IMR-90 (cell line): ENCODE measurements at regions not wholly inside any gene's neighbourhood (a gene's known extent, or its start where the extent isn't known, plus 50 kb on each side); places are given as distances from the start of the nearest gene placed in this dataset.

Source experiments
- ATAC-seq: fragments of 200-7000 bp; cut with Tn5 transposase; 2 replicates; pipeline ENCODE4 v1.9.1; 2020; ENCODE audit warnings: low read depth, mild to moderate bottlenecking, moderate library complexity
- BruUV-seq: library from RNA; stranded (reverse); fragments of 400-500 nt; replicated peaks from 2 replicates; lab custom pipeline; 2021; lab: Mats Ljungman, UMichigan
- CTCF ChIA-PET: fragments of 300-600 bp; formaldehyde crosslinking; extraction: SDS; loops from one replicate; lab custom pipeline; 2021; ENCODE audit warnings: antibody characterized with exemption; lab: Yijun Ruan, JAX
- POLR2A ChIA-PET: fragments of 300-600 bp; sonication (Branson Sonifier 250); formaldehyde crosslinking; loops from one replicate; lab custom pipeline; 2022; ENCODE audit warnings: antibody characterized with exemption; ENCODE audit not compliant: unreplicated experiment; lab: Charles Lee
- DNase-seq: peaks from one replicate; pipeline ENCODE4 v3.0.0; 2013
- H2AFZ ChIP-seq: replicated peaks from 2 replicates; pipeline ENCODE3; 2013; ENCODE audit warnings: low read length, mild to moderate bottlenecking; ENCODE audit not compliant: poor library complexity
- H2AK5ac ChIP-seq: 2 replicates; pipeline ENCODE4 v1.6.1; 2013; ENCODE audit warnings: low read depth, low read length, inconsistent platforms
- H2AK9ac ChIP-seq: replicated peaks from 2 replicates; pipeline ENCODE3; 2013; ENCODE audit warnings: mild to moderate bottlenecking, low read depth, low read length, moderate library complexity; ENCODE audit not compliant: poor library complexity
- H2BK120ac ChIP-seq: 2 replicates; pipeline ENCODE4 v1.6.1; 2013; ENCODE audit warnings: low read depth, low read length, inconsistent platforms
- H2BK15ac ChIP-seq: 3 replicates; pipeline ENCODE4 v1.6.1; 2013; ENCODE audit warnings: low read depth, low read length, inconsistent platforms
- H2BK20ac ChIP-seq: 2 replicates; pipeline ENCODE4 v1.6.1; 2013; ENCODE audit warnings: low read depth, mild to moderate bottlenecking, inconsistent platforms, low read length, moderate library complexity
- H2BK5ac ChIP-seq: 2 replicates; pipeline ENCODE4 v1.6.1; 2013; ENCODE audit warnings: mild to moderate bottlenecking, low read depth, low read length, inconsistent platforms; ENCODE audit not compliant: poor library complexity, severe bottlenecking
- H3K14ac ChIP-seq: replicated peaks from 2 replicates; pipeline ENCODE4 v1.6.1; 2013; ENCODE audit warnings: low read depth, low read length, inconsistent platforms
- H3K18ac ChIP-seq: 2 replicates; pipeline ENCODE4 v1.6.1; 2013; ENCODE audit warnings: low read depth, low read length, control low read depth
- H3K23ac ChIP-seq: 2 replicates; pipeline ENCODE4 v1.6.1; 2013; ENCODE audit warnings: low read depth, low read length, inconsistent platforms
- H3K27ac ChIP-seq: 2 replicates; pipeline ENCODE4 v1.5.1; 2013; ENCODE audit warnings: mild to moderate bottlenecking, control low read depth, low read length; ENCODE audit not compliant: insufficient read depth
- H3K27me3 ChIP-seq: 2 replicates; pipeline ENCODE4 v1.6.1; 2013; ENCODE audit warnings: low read length; ENCODE audit not compliant: control insufficient read depth, insufficient read depth
- H3K36me3 ChIP-seq: 2 replicates; pipeline ENCODE4 v1.6.1; 2013; ENCODE audit warnings: low read length, mixed read lengths; ENCODE audit not compliant: control insufficient read depth, insufficient read depth
- H3K4ac ChIP-seq: 2 replicates; pipeline ENCODE4 v1.6.1; 2013; ENCODE audit warnings: low read depth, low read length, inconsistent platforms
- H3K4me1 ChIP-seq: 2 replicates; pipeline ENCODE4 v1.6.1; 2013; ENCODE audit warnings: low read length, mixed read lengths; ENCODE audit not compliant: control insufficient read depth, insufficient read depth
- H3K4me2 ChIP-seq: 2 replicates; pipeline ENCODE4 v1.6.1; 2013; ENCODE audit warnings: low read depth, mild to moderate bottlenecking, control low read depth, low read length, moderate library complexity
- H3K4me3 ChIP-seq: 2 replicates; pipeline ENCODE4 v1.5.1; 2013; ENCODE audit warnings: low read depth, mild to moderate bottlenecking, control low read depth, low read length, moderate library complexity; ENCODE audit not compliant: insufficient read depth
- H3K56ac ChIP-seq: 2 replicates; pipeline ENCODE4 v1.6.1; 2013; ENCODE audit warnings: low read length, inconsistent platforms; ENCODE audit not compliant: insufficient read depth; ENCODE audit errors: extremely low read depth
- H3K79me1 ChIP-seq, 2 experiments: 2 replicates each; pipeline ENCODE4 v1.6.1; 2013; ENCODE audit warnings: low read length in 2 of 2, inconsistent platforms in 1 of 2, low read depth in 1 of 2
- H3K9ac ChIP-seq: 2 replicates; pipeline ENCODE4 v1.6.1; 2013; ENCODE audit warnings: low read depth, low read length, control low read depth
- H3K9me1 ChIP-seq: 2 replicates; pipeline ENCODE4 v1.6.1; 2013; ENCODE audit warnings: low read length, inconsistent platforms; ENCODE audit not compliant: insufficient read depth
- H3K9me3 ChIP-seq: 2 replicates; pipeline ENCODE4 v1.6.1; 2013; ENCODE audit warnings: low read length; ENCODE audit not compliant: control insufficient read depth, insufficient read depth
- H4K20me1 ChIP-seq: 2 replicates; pipeline ENCODE4 v1.6.1; 2013; ENCODE audit warnings: low read length, inconsistent platforms; ENCODE audit not compliant: insufficient read depth
- H4K5ac ChIP-seq: 2 replicates; pipeline ENCODE4 v1.6.1; 2013; ENCODE audit warnings: mild to moderate bottlenecking, low read depth, low read length, control low read depth
- H4K8ac ChIP-seq, 2 experiments: 2 replicates each; pipeline ENCODE4 v1.6.1; 2013; ENCODE audit warnings: low read depth in 2 of 2, low read length in 2 of 2, control low read depth in 1 of 2, inconsistent platforms in 1 of 2
- H4K91ac ChIP-seq: 2 replicates; pipeline ENCODE4 v1.6.1; 2013; ENCODE audit warnings: low read depth, low read length, inconsistent platforms; ENCODE audit not compliant: insufficient read depth
- BHLHE40 ChIP-seq: fragments of 150-350 bp; IDR thresholded peaks from 2 replicates; pipeline ENCODE4 v1.6.1; 2016; ENCODE audit warnings: mild to moderate bottlenecking, low read depth, low read length
- CEBPB ChIP-seq: IDR thresholded peaks from 2 replicates; pipeline ENCODE4 v1.6.1; 2012; ENCODE audit warnings: low read depth, low read length, improper control_type of control experiment
- CHD1 ChIP-seq: IDR thresholded peaks from 2 replicates; pipeline ENCODE4 v1.6.1; 2012; ENCODE audit warnings: low read depth, low read length, improper control_type of control experiment
- FOS ChIP-seq: fragments of 150-350 bp; IDR thresholded peaks from 2 replicates; pipeline ENCODE4 v1.6.1; 2016; ENCODE audit warnings: low read depth, low read length
- MAFK ChIP-seq: IDR thresholded peaks from 2 replicates; pipeline ENCODE4 v1.6.1; 2012; ENCODE audit warnings: low read depth, low read length, improper control_type of control experiment
- MAZ ChIP-seq: IDR thresholded peaks from 2 replicates; pipeline ENCODE4 v1.6.1; 2012; ENCODE audit warnings: low read depth, mild to moderate bottlenecking, low read length, improper control_type of control experiment, moderate library complexity, borderline replicate concordance
- MXI1 ChIP-seq: IDR thresholded peaks from 2 replicates; pipeline ENCODE4 v1.6.1; 2012; ENCODE audit warnings: low read depth, mild to moderate bottlenecking, low read length, moderate library complexity, borderline replicate concordance
- NFE2L2 ChIP-seq: fragments of 150-350 bp; IDR thresholded peaks from 2 replicates; pipeline ENCODE4 v1.6.1; 2016; ENCODE audit warnings: low read depth, mild to moderate bottlenecking, low read length
- POLR2A ChIP-seq: IDR thresholded peaks from 2 replicates; pipeline ENCODE4 v1.6.1; 2012; ENCODE audit warnings: mild to moderate bottlenecking, low read depth, low read length
- RAD21 ChIP-seq: IDR thresholded peaks from 2 replicates; pipeline ENCODE4 v1.6.1; 2012; ENCODE audit warnings: low read length, improper control_type of control experiment
- RCOR1 ChIP-seq: IDR thresholded peaks from 2 replicates; pipeline ENCODE4 v1.6.1; 2012; ENCODE audit warnings: mild to moderate bottlenecking, low read length, improper control_type of control experiment; ENCODE audit not compliant: insufficient replicate concordance
- RFX5 ChIP-seq: IDR thresholded peaks from 2 replicates; pipeline ENCODE4 v1.8.0; 2012; ENCODE audit warnings: low read depth, mild to moderate bottlenecking, low read length, moderate library complexity
- SMC3 ChIP-seq: fragments of 150-350 bp; IDR thresholded peaks from 2 replicates; pipeline ENCODE4 v1.6.1; 2016; ENCODE audit warnings: low read depth, mild to moderate bottlenecking, antibody characterized with exemption, low read length, moderate library complexity
- WGBS, 2 experiments: methylation state at CpG; one replicate each; pipeline versions ENCODE4 v1.1.5 to v1.1.7; 2013; ENCODE audit warnings: missing lambda C conversion rate in 2 of 2; ENCODE audit not compliant: insufficient read length in 1 of 2; ENCODE audit errors: extremely low coverage in 2 of 2; 5-methylcytosine and 5-hydroxymethylcytosine counted together
- dilution Hi-C: fragments of 300-500 bp; cut with HindIII; formaldehyde crosslinking; loops from one replicate; pipeline ENCODE4 v1.14.3; 2018; ENCODE audit warnings: low sequenced_read_pairs; ENCODE audit not compliant: unreplicated experiment
- in situ Hi-C: fragments of 300-500 bp; cut with MboI; formaldehyde crosslinking; loops from 3 replicates; pipeline ENCODE4 v1.14.3; 2019; ENCODE audit warnings: low sequenced_read_pairs, inconsistent platforms, mixed read lengths
- intact Hi-C: fragments of 100-400 bp; cut with micrococcal nuclease; formaldehyde crosslinking; loops from 2 replicates; pipeline ENCODE4 v1.10.0; 2022
- TF ChIP-seq, protein P1 (sequence below): fragments of 150-350 bp; IDR thresholded peaks from 2 replicates; pipeline ENCODE4 v1.6.1; 2016; ENCODE audit warnings: low read depth, mild to moderate bottlenecking, low read length, moderate library complexity, borderline replicate concordance
- TF ChIP-seq, protein P2 (sequence below): conservative IDR thresholded peaks from 2 replicates; pipeline ENCODE4 v1.5.1; 2012; ENCODE audit warnings: mild to moderate bottlenecking, low read depth, low read length, improper control_type of control experiment
- TF ChIP-seq, protein P3 (sequence below): fragments of 150-350 bp; IDR thresholded peaks from 2 replicates; pipeline ENCODE4 v1.6.1; 2017; ENCODE audit warnings: mild to moderate bottlenecking, antibody characterized with exemption, low read length, low read depth

DNA sequence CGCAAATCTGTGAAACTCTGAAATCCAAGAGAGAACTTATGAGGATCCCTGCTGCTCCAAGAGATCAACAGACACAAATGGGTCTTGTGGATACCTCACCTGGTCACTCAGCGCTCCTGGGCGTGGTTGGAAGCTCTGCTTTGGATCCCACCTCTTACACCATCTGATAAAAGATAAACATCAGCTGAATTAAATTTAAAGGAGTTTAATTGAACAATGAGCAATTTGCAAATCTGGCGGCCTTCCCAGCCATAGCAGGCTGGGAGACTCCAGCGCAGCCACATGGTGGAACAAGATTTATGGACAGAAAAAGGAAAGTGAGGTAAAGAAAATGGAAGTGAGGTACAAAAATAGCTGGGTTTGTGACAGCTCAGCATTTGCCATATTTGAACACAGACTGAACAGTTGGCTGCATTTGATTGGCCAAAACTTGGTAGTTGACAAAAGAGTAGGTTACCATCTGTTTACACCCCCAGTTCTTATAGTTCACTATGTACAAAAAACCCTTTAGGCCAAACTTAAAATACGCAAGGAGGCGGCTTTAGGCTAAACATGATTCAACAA, 437.3 kb upstream of the NDST3 start:
- no peak overlapping the region for H3K27ac ChIP-seq
- no peaks in the 10 kb centered on the region for H3K9me1 ChIP-seq
- H3K4me3 ChIP-seq: no peak overlapping the region
- in situ Hi-C loops (no loop called here), intact Hi-C loops (no loop called here), dilution Hi-C loops (no loop called here)
- no peaks in the 10 kb centered on the region for H4K20me1 ChIP-seq
- no peak overlapping the region for H2BK120ac ChIP-seq
- H4K91ac ChIP-seq: no peak overlapping the region
- no peaks in the 10 kb centered on the region for H3K4me1 ChIP-seq
- H3K4ac ChIP-seq: no peak overlapping the region
- H4K8ac ChIP-seq: no peak overlapping the region
- ATAC-seq (no peak), DNase-seq (no peak)
- no peak overlapping the region for H2AK9ac ChIP-seq
- POLR2A ChIA-PET: no interaction called here
- no peak overlapping the region for H3K9ac ChIP-seq
- no peak overlapping the region for H3K4me2 ChIP-seq
- H3K14ac ChIP-seq: no peak overlapping the region
- TF ChIP-seq, protein P1, sequence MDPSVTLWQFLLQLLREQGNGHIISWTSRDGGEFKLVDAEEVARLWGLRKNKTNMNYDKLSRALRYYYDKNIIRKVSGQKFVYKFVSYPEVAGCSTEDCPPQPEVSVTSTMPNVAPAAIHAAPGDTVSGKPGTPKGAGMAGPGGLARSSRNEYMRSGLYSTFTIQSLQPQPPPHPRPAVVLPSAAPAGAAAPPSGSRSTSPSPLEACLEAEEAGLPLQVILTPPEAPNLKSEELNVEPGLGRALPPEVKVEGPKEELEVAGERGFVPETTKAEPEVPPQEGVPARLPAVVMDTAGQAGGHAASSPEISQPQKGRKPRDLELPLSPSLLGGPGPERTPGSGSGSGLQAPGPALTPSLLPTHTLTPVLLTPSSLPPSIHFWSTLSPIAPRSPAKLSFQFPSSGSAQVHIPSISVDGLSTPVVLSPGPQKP: no peak
- TF ChIP-seq RFX5 (no peak), FOS (no peak), SMC3 (no peak), POLR2A (no peak), RCOR1 (no peak), MAFK (no peak), MXI1 (no peak), NFE2L2 (no peak), BHLHE40 (no peak), MAZ (no peak), CEBPB (no peak), CHD1 (no peak), RAD21 (no peak)
- TF ChIP-seq, protein P2, sequence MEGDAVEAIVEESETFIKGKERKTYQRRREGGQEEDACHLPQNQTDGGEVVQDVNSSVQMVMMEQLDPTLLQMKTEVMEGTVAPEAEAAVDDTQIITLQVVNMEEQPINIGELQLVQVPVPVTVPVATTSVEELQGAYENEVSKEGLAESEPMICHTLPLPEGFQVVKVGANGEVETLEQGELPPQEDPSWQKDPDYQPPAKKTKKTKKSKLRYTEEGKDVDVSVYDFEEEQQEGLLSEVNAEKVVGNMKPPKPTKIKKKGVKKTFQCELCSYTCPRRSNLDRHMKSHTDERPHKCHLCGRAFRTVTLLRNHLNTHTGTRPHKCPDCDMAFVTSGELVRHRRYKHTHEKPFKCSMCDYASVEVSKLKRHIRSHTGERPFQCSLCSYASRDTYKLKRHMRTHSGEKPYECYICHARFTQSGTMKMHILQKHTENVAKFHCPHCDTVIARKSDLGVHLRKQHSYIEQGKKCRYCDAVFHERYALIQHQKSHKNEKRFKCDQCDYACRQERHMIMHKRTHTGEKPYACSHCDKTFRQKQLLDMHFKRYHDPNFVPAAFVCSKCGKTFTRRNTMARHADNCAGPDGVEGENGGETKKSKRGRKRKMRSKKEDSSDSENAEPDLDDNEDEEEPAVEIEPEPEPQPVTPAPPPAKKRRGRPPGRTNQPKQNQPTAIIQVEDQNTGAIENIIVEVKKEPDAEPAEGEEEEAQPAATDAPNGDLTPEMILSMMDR: no peak
- TF ChIP-seq, protein P3, sequence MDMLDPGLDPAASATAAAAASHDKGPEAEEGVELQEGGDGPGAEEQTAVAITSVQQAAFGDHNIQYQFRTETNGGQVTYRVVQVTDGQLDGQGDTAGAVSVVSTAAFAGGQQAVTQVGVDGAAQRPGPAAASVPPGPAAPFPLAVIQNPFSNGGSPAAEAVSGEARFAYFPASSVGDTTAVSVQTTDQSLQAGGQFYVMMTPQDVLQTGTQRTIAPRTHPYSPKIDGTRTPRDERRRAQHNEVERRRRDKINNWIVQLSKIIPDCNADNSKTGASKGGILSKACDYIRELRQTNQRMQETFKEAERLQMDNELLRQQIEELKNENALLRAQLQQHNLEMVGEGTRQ: no peak
- no peaks in the 10 kb centered on the region for H3K79me1 ChIP-seq
- no peak overlapping the region for H2BK20ac ChIP-seq
- no peak overlapping the region for H2BK15ac ChIP-seq
- H3K23ac ChIP-seq: no peak overlapping the region
- CTCF ChIA-PET: no interaction called here
- no peak overlapping the region for H2BK5ac ChIP-seq
- no peak overlapping the region for H2AFZ ChIP-seq
- no peaks in the 10 kb centered on the region for H3K27me3 ChIP-seq
- no peaks in the 10 kb centered on the region for H3K36me3 ChIP-seq
- H3K18ac ChIP-seq: no peak overlapping the region
- no peaks in the 10 kb centered on the region for H3K9me3 ChIP-seq
- H4K5ac ChIP-seq: no peak overlapping the region
- no TSS peak for BruUV-seq
- H3K56ac ChIP-seq: no peak overlapping the region
- H2AK5ac ChIP-seq: no peak overlapping the region
- 67% methylated on average over 1 of the region's 7 CpGs; no CpG with 5 or more reads in 1 of the 2 experiments for WGBS, 2 experiments
